Loucy (cell line): ENCODE measurements at regions not wholly inside any gene's neighbourhood (a gene's known extent, or its start where the extent isn't known, plus 50 kb on each side); places are given as distances from the start of the nearest gene placed in this dataset.

Source experiments
- H2AFZ ChIP-seq: fragments of 200-600 bp; sonication (generic); 2 replicates; pipeline ENCODE4 v1.6.0; 2016; ENCODE audit warnings: antibody characterized with exemption, mild to moderate bottlenecking, low read length, moderate library complexity
- H3F3A ChIP-seq: fragments of 200-600 bp; 2 replicates; pipeline ENCODE4 v1.6.0; 2016; ENCODE audit warnings: antibody characterized with exemption, low read depth, mild to moderate bottlenecking
- H3K27me3 ChIP-seq: fragments of 200-600 bp; sonication (generic); 2 replicates; pipeline ENCODE4 v1.6.1; 2014; ENCODE audit warnings: low read length, mild to moderate bottlenecking; ENCODE audit not compliant: insufficient read depth, poor library complexity, severe bottlenecking
- H3K36me3 ChIP-seq: fragments of 200-600 bp; sonication (generic); 2 replicates; pipeline ENCODE4 v1.6.1; 2016; ENCODE audit warnings: low read length; ENCODE audit not compliant: insufficient read depth
- H3K4me1 ChIP-seq: fragments of 200-600 bp; sonication (generic); 2 replicates; pipeline ENCODE4 v1.5.1; 2014; ENCODE audit warnings: low read length, mild to moderate bottlenecking; ENCODE audit not compliant: insufficient read depth, poor library complexity, severe bottlenecking
- H3K4me2 ChIP-seq: fragments of 200-600 bp; sonication (generic); 2 replicates; pipeline ENCODE4 v1.6.0; 2014; ENCODE audit warnings: antibody characterized with exemption, low read length, low read depth, mild to moderate bottlenecking; ENCODE audit not compliant: poor library complexity, severe bottlenecking
- H3K4me3 ChIP-seq: fragments of 200-600 bp; sonication (generic); 2 replicates; pipeline ENCODE4 v1.5.1; 2014; ENCODE audit warnings: low read length, mild to moderate bottlenecking, mixed read lengths; ENCODE audit not compliant: poor library complexity, severe bottlenecking
- H3K79me2 ChIP-seq: fragments of 200-600 bp; sonication (generic); 2 replicates; pipeline ENCODE4 v1.6.1; 2014; ENCODE audit warnings: low read length; ENCODE audit not compliant: insufficient read depth
- H3K9ac ChIP-seq: fragments of 200-600 bp; sonication (generic); 2 replicates; pipeline ENCODE4 v1.6.0; 2014; ENCODE audit warnings: mild to moderate bottlenecking, low read depth, low read length, moderate library complexity; ENCODE audit not compliant: poor library complexity, severe bottlenecking
- H3K9me2 ChIP-seq: fragments of 200-600 bp; sonication (generic); replicated peaks from 2 replicates; pipeline ENCODE4 v1.6.1; 2016; ENCODE audit warnings: low read depth, low read length, mixed read lengths
- H3K9me3 ChIP-seq: fragments of 200-600 bp; sonication (generic); 2 replicates; pipeline ENCODE4 v1.6.1; 2014; ENCODE audit warnings: mild to moderate bottlenecking, antibody characterized with exemption, low read length, low read depth; ENCODE audit not compliant: insufficient read depth
- H4K20me1 ChIP-seq: fragments of 200-600 bp; sonication (generic); 2 replicates; pipeline ENCODE4 v1.6.0; 2014; ENCODE audit warnings: antibody characterized with exemption, low read length, mild to moderate bottlenecking; ENCODE audit not compliant: insufficient read depth, poor library complexity, severe bottlenecking
- CTCF ChIP-seq: fragments of 200-600 bp; sonication (generic); conservative IDR thresholded peaks from 2 replicates; pipeline ENCODE4 v1.5.1; 2014; ENCODE audit warnings: mild to moderate bottlenecking, antibody characterized with exemption, low read length
- EZH2phosphoT487 ChIP-seq: fragments of 200-600 bp; IDR thresholded peaks from 2 replicates; pipeline ENCODE4 v1.6.1; 2018; ENCODE audit warnings: antibody characterized with exemption, mild to moderate bottlenecking, moderate library complexity, borderline replicate concordance

GRCh38 chr17:83200231-83200699 is 120.9 kb downstream of the METRNL start:
- H3F3A ChIP-seq: no peaks in the 10 kb centered on the region
- peak overlapping the region; percentile 63 for H3K4me2 ChIP-seq
- H3K9me3 ChIP-seq: no peaks in the 10 kb centered on the region

DNA sequence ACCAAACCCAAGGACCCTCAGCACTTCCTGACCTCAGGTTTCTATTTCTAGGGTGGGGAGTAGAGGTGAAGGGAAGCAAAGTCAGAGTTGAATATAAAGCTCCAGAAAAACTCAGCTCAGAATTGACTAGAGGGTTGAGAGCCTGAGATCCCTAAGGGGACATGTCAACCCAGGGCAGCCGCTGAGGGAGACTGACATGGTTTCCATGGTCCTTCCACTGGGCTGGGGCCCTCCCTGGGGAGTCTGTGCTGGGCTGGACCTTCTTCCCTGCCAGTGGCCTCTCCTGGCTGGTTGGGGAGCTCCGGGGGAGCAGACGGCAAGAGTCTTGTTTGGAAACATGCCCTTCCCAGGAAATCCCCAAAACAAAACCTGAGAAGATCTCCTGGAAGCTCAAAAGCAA is 121.3 kb downstream of the METRNL start:
- Histone ChIP-seq H2AFZ (no peak overlapping the region), H3K9me3 (no peaks in the 10 kb centered on the region), H3K79me2 (no peaks in the 10 kb centered on the region), H3K4me3 (no peak overlapping the region), H3K27me3 (no peaks in the 10 kb centered on the region), H4K20me1 (no peaks in the 10 kb centered on the region), H3K9me2 (no peaks in the 10 kb centered on the region), H3F3A (no peaks in the 10 kb centered on the region), H3K4me2 (no peak overlapping the region), H3K36me3 (no peaks in the 10 kb centered on the region), H3K4me1 (peaks cover 32% of the 10 kb centered on the region), H3K9ac (no peak overlapping the region)
- TF ChIP-seq EZH2phosphoT487 (no peak), CTCF (no peak)

More at GRCh38 chr17:83200231-83200699, 120.9 kb downstream of the METRNL start:
- TF ChIP-seq EZH2phosphoT487 (no peak), CTCF (no peak)
- no peaks in the 10 kb centered on the region for H3K79me2 ChIP-seq
- peak overlapping the region; percentile 2 for H3K9ac ChIP-seq
- H4K20me1 ChIP-seq: no peaks in the 10 kb centered on the region
- no peak overlapping the region for H3K4me3 ChIP-seq
- no peaks in the 10 kb centered on the region for H3K27me3 ChIP-seq
- no peak overlapping the region for H2AFZ ChIP-seq
- peaks cover 32% of the 10 kb centered on the region for H3K4me1 ChIP-seq
- no peaks in the 10 kb centered on the region for H3K36me3 ChIP-seq
- H3K9me2 ChIP-seq: no peaks in the 10 kb centered on the region

DNA sequence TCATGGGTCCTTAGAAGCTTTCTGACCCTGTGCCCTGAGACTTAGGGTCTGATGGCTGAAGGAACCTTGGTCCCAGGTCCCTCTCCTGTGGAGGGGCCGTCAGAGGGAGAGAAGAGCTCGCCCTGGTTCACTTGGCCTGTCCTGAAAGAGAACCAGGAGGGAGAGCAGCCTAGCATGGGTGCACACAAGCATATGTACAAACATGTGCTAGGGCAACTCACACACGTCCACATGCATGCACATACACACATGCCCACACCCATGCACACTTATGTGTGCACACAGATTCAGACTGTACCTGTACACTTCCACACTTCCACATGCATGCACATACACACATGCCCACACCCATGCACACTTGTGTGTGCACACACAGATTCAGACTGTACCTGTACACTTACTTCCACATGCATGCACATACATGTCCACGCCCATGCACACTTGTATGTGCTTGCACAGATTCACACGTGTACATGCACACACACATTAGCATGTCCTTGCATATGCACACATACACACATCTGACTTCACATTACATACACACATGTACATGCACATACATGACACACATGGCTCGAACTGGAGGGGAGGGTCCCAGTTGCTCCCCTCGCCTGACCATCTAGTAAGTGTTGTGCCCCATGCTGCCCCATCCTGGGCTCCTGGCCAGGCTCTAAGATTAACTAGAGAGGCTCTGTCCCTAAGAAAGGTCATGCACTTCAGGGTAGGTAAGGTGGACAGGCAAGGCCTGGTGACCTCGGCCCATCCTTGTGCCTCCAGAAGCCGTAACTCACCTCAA is 122.0 kb downstream of the METRNL start:
- TF ChIP-seq EZH2phosphoT487 (no peak), CTCF (no peak)
- Histone ChIP-seq H3K79me2 (no peaks in the 10 kb centered on the region), H2AFZ (no peak overlapping the region), H3K9me3 (no peaks in the 10 kb centered on the region), H3K27me3 (no peaks in the 10 kb centered on the region), H3K9me2 (no peaks in the 10 kb centered on the region), H3K4me2 (no peak overlapping the region), H4K20me1 (no peaks in the 10 kb centered on the region), H3K4me1 (peaks cover 32% of the 10 kb centered on the region), H3K36me3 (no peaks in the 10 kb centered on the region), H3F3A (no peaks in the 10 kb centered on the region), H3K9ac (no peak overlapping the region), H3K4me3 (no peak overlapping the region)
